HG02973 (cell line): ENCODE measurements at regions not wholly inside any gene's neighbourhood (a gene's known extent, or its start where the extent isn't known, plus 50 kb on each side); places are given as distances from the start of the nearest gene placed in this dataset.

Source experiments
- ATAC-seq: cut with Tn5 transposase; IDR thresholded peaks from one replicate; pipeline ENCODE4 v1.9.1; 2021; ENCODE audit warnings: moderate library complexity; ENCODE audit not compliant: unreplicated experiment

DNA sequence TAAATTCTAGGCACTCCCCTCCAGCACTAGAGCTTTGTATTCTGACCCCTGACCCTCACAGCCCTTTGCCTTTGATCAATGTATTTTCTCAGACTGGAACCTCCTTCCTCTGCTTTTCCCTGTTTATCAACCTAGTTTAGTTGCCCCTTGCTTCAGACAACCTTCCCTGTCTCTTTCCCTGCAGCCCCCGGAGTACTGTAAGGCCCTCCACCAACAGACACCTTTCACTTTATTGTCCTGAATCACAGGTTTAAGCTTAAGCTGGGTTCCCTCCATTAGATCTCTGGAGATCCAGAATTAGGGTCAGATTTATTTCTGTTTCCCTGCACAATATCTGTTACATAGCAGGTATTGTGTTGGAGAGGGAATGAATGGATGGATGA lies 140.2 kb downstream of the DDX1 start:
- ATAC-seq: no peak

DNA sequence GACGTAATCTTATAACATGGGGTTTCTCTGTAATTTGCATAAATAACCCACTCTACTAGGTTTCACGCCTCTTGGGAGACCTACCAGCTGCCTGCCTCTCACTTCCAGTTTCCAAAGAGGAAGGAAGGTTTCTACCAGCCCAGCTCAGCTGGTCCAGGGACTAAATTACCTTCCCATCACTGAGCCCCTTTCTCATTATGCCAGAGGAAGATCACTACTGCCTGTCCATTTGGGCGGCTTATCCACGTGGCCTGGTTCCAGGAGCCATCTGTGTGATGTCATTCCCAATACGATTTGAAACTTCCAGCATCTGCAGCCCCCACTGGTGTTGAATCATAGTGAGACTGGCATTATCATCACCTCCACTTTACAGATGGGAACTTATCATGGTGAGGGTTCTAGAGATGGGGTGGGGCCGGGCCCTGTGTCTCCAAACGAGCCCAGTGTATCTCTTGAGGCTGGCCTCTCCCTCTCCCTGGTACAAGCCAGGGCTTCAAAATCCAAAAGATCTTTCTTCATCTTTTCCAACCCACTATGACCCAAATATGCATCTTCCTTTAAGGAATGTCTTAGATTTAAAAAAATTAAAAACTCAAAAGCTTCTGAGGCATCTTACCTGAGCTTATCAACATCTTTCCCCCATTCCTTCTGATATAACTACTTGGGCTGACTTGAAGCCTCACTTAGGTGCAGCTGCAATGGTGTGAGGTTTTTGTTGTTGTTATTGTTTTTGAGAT lies 140.8 kb downstream of the DDX1 start:
- ATAC-seq: peak; percentile 97

DNA sequence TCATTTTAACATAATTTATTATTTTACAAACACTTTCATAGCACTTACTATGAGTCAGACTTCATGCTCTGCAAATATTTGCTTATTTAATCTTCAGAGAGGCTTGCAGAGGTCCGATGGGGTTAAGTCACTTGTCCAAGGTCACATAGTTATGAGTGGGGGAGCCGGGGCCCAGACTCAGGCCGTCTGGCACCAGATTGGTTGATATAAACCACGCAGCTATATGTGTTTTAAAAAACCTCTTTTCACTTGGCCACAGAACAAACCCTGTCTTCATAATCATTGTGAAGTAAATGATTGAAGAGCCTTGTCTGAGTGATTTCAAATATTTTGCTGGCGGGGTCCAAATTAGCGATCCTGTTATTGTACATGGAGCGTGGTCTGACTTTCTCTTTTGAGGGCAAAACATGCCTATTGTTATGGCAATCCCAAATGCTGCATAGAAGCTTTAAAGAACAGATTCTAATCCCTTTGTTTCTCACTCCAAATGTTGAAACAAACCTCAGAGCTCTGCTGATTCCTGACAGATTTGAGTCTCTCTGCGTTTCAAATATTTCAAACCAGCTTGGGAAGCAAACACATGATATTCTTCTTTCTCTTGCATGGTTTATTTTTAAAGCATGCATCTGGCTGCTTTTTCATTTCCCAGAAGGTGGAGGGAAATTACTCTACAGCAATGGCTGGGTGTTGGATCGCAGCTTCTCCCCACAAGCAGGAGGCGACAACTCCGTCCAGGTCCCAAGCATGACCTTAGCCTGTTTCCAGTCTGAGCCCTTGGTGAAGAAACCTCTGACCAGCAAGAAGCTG lies 142.4 kb downstream of the DDX1 start:
- no peak for ATAC-seq

DNA sequence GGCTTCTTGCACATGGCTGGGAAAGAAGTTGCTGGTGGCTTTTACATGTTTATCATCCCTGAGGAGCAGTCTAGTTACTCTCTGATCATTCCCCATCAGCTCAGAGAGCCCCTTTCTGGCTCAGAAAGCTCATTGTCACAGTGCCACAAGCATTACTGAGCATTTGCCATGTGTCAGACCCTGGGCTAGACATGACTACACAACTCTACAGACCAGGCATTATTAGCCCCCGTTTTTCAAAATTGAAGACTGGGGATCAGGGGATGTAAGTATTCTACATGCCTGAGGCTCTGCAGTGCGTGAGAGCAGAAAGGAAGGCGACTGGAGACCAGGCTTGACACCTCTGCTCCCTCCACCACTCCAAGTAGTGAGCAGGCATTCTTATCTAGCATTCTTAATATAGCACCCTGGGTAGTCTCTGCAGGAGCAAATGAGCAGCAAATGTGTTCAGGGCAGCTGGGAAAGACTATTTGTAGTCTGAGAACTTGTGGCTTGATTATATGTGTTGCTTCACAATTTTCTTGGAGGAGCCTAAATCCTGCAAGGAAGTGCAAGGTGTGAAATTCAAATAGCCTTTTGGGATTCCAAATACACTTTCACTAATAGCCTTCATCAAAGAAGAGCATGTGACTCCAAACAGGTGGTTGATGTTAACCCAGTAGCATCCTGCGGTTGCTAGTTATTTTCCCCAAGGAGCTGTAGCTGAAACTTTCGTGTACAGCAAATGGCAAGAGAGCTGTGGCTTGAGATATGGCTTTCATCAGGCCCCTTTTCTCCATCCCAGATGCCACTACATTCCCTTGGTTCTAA lies 143.2 kb downstream of the DDX1 start:
- ATAC-seq: no peak

DNA sequence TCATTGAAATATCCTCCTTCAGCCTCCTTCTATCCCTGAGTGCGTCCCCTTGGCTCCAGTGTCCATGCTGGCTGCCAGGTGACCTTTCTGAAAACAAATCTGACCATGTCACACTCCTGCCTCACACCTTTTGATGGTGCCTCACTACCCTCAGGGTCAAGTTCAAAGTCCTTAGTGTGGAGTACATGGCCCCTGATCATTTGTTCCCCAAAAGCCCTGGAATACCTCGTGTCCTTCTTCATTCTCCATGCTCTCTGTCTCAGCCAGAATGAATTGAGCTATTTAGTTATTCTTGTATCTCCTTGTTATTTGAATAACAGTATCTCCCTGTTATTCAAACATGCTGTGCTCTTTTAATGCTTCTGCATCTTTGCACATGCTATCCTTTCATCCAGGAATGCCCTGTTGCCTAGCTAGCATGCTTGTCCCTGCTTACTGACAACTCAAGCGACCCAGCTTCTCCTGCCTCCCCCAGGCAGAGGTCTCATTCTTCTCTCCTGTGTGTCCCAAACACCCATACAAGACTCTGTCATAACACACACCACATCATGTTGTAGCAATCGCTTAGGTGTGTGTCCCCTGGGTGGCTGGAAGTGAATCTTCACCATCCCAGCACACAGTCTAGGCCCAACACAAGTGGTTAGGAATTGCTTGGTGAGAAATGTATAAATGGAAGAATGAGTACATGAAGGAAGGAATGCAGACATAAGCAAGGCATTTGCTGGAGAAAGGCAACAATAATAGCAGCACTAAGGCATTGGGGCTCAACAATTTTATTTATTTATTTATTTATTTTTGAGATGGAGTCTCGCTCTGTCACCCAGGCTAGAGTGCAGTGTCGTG lies 144.0 kb downstream of the DDX1 start:
- ATAC-seq: no peak

DNA sequence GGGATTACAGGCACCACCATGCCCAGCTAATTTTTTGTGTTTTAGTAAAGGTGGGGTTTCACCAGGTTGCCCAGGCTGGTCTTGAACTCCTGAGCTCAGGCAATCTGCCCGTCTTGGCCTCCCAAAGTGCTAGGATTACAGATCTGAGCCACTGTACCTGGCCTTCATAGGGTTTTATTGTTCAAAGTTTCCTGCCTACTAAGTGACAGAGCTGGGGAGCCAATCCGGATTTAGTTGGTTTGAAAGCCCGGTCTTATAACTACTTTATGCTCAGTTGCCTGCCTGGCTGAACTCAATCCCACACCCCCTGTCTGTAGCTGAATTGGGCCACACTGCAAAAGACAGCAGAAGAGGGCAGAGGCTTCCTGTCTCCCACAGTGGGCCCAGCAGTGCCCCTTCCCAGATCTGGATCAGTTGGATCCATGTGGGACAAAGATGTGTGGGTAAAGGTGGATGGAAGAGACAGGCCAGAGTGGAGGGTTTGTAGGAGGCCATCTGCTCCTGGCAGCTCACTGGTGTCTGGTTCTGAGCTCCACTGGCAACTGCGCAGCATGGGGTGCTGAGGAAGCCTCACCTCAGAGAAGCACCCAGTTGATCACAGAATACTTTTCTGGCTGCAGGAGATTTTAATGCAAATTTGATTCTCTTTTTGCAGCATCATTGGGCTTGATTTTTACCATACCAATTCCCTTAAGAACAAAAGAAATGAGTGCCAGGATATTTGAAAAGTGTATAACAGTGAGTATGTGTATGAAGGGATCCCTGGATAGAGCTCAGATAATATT lies 144.9 kb downstream of the DDX1 start:
- no peak for ATAC-seq

DNA sequence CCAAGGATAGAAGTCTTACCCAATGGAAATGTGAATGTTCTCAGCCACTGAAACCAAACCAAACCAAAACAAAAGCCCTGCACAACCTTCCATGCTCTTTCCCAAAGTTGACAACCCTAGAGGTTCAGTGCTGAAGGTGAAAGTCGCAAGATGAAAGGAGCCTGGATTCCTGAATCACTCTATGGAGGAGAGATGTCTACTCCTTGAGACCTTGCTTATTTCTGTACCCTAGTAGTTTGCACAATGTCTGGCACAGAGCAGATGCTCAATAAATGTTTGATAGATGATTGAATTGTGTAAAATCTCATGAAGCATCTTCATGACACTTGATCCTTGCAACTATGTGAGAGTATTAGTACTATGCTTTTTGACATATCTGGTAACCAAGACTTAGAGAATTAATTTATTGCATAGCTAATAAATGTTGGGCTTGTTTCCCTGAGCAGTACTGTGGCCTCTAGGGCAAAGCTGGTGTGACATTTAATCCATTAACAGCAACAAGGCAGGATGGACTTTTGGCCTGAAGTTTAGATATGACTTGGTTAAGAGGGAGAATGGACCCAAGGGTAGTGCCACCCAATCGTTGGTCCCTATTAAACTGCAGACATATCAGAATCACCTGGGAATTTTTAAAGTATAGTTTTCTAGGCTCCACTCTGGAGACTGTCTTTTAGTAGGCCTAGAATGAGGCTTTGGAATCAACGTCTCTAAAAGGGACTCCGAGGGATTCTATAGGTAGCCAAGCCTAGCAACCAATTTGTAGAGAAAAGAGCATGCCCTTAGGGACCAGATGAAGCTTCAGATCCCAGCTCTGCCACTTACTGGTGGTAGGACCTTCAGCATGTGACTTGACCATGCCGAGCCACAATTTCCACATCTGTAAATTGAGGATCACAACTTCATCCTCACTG lies 145.9 kb downstream of the DDX1 start:
- no peak for ATAC-seq

DNA sequence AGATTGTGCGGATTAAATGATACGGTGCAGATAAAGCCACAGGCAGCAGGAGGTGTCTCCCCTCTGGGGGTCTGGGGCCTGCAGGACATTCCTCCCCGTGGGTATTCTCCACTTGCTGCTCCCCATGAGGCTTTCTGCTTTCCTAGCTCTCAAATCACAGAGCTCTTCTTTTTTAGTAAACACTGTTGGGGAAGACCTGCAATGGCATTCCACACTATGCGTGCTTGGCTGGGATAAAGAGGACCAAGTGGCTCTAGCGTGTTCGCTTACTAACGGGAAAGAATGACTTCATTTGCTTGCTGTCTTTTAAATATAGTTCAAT lies 146.5 kb downstream of the DDX1 start:
- no peak for ATAC-seq

DNA sequence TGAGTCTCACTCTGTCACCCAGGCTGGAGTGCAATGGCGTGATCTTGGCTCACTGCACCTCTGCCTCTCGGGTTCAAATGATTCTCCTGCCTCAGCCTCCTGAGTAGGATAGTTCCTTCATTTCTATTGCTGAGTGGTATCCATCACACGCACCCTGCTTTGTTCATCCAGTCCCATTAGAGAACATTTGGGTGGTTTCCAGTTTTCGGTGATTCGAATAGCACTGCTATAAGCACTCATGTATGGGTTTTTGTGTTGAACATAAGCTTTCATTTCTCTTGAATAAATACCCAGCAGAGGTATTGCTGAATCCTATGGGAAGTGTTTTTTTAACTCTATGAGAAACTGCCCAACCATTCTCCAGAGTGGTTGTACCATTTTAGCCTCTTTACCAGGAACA lies 147.3 kb downstream of the DDX1 start:
- no peak for ATAC-seq

DNA sequence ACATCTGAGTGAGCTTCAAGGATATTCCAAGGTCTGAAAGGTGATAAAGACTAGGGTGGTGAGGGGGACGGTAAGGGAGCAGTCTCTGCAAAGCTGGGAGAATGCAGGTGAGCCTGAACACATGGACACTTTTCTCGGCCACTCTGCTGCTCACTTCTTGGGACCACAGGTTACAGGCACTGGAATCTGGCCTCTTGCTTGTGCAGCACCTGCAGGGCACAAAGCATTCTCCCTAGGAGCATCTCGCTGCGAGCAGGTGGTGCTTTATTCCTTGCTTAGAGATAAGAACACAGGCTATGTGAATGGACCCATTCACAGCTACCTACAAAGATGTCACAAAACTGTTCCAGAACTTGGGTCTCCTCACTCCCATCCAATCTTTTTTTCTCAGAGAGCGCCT lies 153.2 kb downstream of the DDX1 start:
- no peak for ATAC-seq

DNA sequence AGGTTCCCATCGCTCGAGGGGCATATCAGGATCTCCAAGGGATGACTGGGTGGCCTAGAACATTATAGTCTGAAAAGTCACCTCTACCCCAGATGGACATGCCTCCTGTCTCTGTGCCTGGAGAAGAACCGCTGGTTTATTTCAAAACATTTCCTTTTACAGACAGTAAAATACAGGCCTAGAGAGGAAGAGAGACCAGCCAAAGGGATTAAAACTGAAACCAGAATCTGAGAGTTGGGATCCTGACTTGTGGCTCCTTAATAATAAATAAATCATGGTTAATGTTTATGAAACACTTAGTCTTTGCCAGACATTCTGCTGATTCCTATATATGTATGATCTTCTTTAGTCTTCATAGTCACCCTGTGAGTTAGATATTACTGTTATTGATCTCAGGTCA lies 153.7 kb downstream of the DDX1 start:
- ATAC-seq: no peak

DNA sequence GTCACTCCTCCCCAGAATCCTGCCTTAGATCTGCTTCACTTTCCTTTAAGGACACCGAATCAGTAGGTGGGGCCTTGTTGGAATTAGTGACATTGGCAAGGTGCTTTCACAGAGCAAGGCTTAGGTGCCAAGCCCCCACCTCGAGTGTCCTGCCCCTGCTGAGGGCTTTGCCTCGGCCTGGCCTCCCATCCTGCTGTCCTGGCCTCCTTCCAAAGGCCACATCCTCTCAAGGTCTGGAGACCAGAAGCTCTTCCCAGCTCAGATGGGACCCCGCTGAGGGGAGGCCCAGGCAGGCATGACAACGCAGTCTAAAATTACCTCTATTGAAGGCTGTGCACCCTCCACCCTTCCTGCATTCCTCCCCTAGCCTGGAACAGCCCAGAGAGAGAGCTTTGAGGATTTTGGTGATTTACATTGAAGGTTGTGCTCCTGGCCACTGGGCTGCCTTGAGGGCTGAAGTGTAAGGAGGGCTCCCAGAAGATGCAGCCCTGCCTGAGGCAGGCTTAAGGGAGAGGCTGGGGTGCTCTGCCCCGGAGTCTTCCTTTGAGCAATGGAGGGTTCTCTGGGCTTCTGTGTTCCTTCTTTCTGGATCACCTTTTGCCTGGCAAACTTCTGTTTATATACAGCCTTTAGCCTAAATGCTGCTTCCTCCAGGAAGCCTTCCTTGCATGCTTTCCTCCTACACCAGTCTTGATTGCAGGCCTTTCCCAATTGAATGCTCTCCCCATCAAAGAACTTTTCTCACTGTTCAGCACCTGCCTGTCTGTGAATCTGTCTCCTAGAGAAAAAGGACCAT lies 154.4 kb downstream of the DDX1 start:
- no peak for ATAC-seq

DNA sequence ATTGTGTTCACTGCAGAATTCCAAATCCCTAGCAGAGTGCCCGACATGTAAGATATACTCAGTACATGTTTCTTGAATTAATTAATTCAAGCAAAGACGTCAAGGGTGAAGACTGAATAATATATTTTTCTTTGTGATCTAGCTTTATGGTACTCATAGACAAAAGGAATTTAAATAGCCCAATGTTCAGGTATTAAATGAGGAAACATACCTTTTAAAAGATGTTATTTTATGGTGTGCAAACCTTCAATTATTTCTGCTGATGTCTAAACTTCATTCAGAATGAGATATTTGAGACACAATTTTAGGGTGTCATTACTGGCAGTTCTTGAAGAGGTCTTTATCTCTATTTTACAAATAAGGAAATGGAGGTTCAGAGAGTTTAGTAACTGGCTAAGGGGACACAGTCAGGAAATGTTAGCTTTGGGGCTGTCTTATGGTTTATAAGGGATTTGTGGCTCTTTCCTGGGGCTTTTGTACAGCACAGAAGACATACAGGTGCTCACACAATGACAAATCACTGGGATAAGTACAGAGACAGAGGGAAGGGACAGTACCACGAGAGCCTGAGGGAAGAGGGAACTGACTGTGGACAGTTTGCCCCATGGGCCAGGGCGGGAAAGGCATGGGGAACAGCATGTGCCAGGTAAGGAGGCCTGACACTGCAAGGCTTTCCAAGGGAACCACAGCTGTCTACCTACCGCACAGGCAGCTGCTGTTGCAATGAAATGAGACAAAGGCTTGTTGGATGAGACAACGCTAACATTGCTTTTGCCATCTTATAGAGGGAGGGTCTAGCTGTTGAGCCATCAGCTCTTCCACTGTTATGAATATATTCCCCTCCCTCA lies 155.3 kb downstream of the DDX1 start:
- ATAC-seq: no peak

DNA sequence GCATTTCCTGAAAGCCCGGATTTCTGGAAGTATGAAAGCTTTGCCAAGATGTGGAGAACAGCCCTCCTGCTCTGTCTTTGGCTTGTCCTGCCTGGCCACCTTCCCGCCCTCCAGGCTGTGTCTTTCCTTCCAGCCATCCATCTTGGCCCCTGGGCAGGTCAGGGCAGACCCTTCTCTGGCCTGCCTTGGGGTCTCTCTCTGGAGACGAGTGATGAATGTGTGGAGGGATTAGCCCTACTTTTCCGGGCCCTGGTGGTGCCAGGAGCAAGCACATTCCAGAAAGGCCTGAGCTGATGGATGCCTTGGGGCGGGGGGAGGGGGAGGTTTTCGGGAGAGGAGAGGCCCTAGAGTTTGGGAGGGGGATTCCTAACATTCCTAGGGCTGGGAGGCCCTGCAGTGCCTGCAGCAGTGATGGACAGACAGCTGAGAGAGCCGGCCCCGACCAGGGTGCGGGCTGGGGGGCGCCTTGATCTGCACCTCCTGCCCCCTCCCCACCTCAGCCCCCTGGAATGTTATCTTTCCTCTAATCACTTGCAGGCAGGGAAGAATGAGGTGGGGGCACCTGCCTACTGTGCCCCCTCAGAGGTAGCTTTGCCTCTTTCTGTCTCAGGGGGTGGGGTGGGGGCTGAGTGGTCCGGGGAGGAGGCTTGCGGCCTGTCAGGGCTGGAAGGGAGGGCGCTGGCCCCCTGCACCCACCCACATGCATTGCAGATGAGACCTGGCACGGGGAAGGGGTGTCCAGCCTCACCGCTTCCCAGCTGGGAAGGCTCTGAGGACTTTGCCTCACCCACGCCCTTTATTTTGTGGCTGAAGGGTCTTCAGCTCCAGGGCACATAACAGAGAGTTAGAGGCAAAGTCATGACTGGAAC lies 156.2 kb downstream of the DDX1 start:
- ATAC-seq: no peak

DNA sequence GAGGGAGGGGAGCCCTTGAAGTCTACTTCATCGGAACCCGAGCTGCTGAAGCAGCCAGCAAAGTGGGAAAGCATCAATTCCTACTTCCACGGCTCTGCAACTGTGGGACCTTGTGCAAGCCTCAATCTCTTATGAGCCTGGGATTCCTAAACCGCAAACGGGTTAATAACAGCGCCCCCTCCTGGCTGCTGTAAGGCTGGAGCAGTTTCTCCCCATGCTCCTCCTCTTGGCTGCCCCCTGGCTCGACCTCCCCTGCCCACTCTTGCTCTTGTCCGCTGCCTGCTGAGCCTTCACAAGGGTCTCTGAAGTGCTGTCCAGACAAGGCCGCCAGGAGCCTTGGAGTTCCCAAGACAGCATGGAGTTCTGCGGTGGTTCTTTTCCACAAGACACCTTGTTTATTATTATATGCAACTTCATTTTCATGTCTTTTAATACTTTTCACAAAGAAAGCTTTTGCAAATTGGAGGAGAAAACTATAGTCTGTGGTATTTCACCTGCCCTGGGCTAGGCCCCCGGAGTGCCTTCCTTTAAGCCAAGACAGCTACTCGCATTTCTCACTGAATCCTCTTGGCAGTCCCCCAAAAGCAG lies 157.2 kb downstream of the DDX1 start:
- ATAC-seq: no peak
